ENCODE measurements at regions not wholly inside any gene's neighbourhood (a gene's known extent, or its start where the extent isn't known, plus 50 kb on each side); places are given as distances from the start of the nearest gene placed in this dataset.
A peak's percentile ranks its signal among the peaks of the same experiment; 100 is the strongest.

DNA sequence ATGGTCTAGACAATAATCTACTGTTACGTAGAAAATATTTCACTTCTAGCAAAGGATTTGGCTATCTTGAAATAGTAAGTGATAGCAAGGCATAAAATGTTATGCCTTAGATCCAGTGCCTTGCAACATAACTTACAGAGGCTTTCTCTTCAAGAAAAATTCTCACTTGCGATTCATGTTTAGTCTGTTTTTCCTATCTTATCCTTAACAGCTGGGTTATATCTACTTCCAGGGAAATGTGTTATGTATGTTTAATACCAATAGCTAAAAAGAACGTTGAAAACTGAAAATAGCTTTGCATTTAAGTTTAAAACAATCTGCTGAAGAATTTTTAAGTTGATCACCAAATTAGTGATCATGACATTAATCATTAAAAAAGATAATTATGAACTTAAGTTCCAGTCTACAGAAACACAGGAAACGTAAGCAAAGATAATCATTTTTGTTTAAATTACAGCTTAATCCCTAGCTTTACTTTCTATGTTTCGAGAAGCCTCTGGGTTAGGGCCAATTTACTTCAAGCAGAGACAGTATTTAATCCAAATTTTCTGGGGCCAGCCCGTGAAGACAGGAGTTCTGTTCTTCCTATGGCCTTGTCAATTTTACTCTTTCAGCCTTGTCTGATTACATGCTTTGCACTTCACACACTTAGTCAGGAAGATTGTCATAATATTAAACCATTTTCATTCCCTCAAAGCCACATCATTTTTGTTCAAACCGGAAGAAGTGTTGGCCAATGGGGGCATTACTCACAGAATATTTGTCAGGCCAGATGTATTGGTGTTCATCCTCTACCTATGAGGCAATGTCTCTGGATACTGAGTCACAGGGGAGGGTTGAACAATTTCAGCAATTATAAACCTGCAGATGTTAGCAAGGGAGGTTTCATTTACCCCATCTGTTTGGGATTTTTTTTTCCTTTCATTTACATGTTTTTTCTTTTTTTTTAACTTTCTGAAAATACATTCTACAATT is 1132.9 kb upstream of the ZEB2 start:
- peak; percentile 58 for DNase-seq

DNA sequence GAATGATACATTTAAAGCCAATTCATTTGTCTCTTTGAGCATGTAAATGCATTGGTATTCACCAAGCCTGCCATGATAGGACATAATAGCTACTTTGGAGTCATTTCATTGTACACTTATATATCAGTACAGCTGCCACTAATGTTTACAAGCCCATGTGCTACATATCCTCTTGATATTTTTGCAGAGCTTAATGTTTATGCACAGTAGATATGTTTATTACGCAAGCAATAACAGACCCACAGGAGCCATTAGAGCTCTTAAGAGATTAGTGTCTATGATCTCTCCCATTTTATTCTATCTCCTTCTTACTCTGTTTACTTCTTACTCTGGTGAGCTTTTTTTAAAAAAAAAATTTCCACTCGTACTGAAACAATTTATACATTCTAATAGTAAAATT is 1132.1 kb upstream of the ZEB2 start:
- DNase-seq: no peak

DNA sequence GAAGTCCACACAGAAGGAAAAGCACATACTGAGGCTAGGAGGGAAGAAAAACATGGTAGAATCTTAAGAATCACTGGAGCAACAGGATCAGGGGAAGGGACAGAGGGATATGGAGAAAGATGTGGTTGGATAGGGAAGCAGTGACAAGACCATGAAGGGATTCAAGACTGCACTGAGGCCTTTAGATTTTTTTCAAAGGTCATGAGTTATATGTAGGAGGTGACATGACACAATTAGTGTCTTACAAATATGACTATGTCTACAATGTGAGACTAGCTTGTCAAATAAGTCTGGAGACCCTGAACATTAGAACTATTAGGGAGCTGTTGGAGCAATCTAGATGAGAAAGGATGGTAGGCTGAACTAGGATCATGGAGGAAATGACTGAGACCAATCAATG is 1130.3 kb upstream of the ZEB2 start:
- DNase-seq: no peak

DNA sequence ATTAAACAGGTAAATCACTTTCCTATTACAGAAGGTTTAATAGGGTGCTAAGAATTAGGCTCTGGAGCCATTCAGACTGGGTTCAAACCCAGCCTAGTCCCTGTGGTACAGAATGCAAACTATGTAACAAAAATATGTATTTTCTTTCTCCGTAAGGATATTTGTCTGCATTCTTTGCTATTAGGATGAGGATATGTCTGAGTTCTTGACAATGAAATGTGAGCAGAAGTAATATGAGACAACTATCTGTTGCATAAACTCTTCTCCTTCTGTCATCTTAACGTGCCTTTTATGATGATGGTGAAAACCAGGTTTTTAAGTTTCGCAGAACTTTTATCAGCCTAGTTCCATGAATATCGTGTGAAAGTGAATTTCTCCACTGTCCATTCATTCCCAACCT is 1129.1 kb upstream of the ZEB2 start:
- no peak for DNase-seq

DNA sequence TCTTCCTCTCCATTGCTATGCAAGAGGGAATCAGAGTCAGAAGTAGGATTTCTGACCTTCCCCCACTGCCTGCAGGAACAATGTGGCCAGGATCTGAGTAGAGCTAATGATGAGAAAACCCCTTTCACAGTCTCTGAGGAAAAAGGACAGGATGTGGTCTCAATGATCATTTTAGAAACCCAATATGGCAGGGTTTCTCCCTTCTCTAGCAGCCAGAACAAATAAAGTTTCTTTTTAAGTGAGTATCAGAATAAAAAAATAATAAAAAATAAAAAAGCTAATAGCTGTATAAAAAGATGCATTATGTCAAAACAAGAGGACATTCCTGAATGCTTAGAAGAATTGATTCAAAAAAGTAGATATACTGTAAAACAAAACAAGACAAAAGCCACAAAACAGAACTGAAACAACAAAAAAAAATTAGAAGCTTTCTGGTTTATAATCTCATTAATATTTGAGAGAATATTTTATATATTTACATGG is 1124.9 kb upstream of the ZEB2 start:
- DNase-seq: no peak

DNA sequence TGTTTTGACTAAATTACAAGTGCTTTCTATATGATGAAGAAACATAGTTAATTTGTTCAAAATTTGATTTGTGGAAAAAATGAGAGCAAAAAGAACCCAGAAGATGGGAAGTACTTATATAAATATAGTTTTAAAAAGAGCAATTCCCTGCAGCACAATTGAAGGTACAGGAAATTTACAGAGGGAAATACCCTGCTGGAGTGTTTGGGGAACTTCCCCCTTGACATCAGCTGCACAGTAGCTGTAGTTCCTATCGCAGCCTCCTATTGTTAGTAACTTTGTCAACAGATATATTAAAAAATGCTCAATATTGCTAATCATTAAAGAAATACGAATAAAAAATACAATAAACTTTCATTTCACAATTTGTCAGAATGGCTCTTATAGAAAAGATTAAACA is 1118.8 kb upstream of the ZEB2 start:
- no peak for DNase-seq

DNA sequence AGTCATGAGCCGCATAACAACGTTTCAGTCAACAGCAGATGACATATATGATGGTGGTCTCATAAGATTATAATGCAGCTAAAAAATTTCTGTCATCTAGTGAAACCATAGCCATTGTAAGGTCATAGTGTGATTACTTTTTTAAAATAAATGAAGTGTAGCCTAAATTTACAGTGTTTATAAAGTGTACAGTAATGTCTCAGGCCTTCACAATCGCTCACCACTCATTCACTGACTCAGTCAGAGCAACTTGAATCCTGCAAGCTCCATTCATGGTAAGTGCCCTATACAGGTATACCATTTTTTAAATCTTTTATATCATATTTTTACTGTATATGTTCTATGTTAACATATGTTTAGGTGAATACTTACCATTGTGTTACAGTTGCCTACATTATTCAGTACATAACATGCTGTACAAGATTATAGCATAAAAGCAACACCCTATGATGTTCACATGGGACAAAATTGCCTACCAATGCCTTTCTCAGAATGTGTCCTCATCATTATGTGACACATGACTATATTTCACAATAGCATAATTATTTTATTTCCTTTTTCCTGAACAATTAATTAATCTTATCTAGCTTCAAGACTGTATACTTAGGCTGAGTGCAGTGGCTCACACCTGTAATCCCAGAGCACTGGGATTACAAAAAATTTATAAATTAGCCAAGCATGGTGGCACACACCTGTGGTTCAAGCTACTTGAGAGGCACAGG is 1115.9 kb upstream of the ZEB2 start:
- DNase-seq: no peak

DNA sequence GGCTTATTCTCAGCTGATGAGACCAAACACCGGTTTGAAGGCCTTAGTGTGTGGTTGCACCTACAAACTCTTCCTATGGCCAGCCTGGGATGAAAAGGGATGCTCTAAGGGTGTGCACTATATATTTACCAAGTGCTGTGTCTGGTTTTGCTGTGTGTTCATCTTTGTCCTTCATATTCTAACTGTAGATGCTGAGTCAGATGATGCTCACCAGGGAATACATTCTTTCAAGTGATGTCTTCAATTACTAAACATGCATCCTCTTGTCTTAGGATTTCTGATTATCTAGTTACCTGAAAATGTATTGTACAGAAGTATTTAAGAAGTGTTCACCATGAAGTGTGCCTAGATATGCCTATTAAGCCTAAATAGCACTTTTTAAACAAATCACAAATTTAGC is 1111.6 kb upstream of the ZEB2 start:
- DNase-seq: no peak

DNA sequence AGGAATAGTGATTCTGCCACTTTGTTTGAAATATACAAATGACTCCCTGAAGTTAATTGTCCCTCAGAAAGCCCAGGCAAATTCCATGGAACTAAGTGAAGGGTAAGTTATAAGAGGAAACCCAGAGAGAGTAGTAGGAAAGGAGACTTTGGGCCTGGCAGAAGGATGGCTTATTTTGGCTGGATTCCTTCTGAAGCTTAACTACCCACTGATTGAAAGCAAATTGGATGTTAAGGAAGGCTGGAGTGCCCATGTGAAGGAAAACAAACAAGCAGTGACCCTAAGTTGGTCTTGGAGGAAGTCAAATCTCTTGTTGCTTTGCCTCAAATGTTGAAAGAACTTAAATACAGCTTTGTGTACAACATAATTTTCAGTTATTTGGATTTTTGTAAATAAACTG is 1106.4 kb upstream of the ZEB2 start:
- DNase-seq: no peak

DNA sequence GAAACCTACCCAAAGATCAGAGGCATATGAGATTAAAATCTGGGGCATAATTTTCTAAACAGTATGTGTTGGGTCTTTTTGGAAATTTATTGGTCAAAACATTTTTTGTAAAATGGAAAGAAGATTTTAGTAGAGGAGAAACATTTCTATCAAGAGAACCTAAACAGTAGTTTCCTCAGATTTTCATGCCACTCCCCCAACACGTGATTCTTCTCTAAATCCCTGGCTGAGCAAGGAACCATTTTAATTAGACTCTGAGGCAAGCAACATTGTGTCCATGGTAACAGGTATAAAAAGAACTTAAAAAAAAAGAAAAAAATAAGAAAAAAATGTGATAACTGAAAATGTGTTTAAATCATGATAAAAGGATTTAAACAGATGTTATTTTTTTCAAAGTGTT is 1105.2 kb upstream of the ZEB2 start:
- DNase-seq: no peak

DNA sequence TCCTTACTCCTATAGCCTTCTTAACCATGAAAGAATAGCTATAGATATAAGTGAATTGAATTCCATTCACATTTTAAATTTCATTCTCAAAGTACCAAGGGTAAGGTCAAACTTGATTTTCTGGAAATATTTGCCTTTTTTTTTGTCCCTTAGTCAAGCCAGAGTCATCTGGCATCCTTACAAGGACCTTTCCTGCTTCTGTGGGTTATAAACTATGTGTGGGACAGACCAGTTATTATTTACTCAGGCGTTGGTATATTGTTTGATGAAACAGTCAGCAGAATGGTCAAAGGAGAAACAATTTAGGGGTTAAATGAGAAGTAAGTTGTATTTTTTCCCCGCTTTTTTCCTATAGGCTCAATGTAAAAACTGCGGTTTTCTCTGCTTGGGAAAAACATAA is 1103.2 kb upstream of the ZEB2 start:
- no peak for DNase-seq

DNA sequence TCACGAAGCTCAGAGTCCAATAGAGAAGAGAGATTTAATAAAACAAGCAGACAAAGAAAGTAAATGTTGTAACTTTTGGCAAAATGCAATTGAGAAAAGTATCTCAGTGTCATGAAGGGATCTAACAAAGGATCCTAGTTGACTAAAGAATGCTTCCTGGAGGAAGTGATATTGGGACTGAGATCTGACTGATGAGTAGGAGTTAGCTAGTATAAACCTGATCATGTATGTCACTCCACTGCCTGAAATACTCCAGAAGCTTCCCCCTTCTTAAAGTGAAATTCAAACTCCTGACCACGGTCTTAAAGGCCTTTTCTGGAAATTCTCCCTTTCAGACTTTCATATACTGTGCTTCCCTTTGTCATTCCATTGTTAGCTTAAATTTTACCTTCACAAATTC is 1102.4 kb upstream of the ZEB2 start:
- no peak for DNase-seq

DNA sequence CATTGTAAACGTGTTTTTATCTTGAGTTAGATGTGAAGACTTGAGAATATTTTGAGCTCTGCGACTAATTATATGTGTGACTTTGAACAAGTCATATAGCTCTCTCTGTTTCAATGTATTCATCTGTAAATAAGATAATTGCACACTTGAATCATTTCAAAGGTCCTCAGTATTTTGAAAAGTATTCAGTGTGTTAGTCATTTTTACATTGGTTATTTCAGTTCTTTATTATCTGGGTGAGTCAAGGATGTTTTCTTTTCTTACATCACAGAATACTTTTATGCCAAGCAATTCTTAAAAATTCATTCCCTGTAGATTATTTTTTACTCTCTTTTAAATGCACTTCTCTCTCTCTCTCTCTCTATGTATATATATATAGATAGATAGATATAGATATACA is 1098.0 kb upstream of the ZEB2 start:
- no peak for DNase-seq

DNA sequence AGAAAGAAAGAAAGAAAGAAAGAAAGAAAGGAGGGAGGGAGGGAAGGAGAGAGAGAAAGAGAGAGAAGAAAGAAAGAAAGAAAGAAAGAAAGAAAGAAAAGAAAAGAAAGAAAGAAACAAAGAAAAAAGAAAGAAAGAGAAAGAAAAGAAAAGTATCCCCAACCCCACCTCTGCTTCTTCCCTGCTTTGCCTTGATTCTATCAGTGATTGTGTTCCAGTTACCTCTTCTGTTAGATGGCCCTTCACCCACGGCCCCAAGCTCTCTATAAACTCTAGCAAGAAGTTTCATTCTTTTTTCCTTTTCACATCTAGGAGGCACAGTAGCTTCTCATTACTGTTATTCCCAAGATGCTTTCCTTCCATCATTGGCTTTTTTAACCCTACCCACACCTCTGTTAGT is 1097.5 kb upstream of the ZEB2 start:
- DNase-seq: no peak

DNA sequence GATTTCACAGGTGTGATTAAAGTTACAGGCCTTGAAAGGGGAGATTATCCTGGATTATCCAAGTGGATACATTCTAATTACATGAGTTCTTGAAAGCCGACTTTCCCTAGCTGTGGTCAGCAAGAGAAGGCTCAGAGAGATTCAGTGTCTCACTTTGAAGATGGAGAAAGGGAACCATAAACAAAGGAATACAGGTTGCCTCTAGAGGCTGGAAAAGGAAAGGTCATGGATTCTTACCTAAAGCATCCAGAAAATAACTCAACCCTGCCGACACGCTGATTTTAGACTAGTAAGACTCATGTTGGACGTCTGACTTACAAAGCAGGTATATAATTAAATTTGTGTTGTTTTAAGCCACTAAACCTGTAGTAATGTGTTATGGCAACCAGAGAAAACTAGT is 1095.7 kb upstream of the ZEB2 start:
- no peak for DNase-seq

DNA sequence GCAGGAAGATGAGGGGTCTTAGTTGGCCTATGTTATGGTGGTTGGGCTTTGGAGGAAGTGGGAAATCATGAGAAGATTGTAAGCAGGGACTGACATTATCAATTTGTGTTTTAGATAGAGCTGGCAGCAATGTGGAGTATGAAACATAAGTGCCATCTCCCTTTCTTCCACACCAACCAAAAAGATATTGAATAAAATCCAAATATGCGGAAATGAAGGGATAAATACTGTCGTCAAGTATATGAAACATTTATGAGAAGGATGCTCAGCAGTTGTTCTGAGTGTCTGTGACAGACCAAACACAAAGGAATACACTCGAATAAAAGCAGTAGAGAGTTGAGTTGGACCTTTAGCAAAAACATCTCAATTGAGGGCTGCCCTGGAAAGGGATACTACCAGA is 1090.0 kb upstream of the ZEB2 start:
- DNase-seq: no peak

DNA sequence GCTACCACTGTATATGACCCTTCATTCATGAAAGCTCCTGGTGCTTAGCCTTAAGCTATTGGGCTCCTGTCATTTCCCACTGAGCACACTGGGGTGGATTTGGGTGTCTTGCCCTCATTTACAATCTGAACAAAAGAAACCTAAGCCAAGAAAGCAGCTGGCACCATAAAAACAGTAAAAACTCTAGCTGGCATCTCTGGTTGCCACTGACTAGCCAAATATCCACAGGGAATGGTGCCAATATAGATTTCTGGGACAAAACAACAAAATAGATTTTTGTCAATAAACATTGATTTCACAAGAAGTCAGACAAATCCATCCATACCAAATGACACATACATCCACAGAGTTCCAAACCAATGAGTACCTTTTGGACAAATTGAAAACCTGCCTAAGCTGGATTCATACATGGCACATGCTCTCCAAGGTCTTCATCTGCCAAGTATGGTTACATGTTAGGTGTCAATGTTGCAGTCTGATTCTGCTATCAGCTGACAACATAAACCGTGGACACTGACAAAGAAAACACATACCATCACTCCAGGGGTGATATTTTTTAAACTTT is 1081.5 kb upstream of the ZEB2 start:
- DNase-seq: no peak

DNA sequence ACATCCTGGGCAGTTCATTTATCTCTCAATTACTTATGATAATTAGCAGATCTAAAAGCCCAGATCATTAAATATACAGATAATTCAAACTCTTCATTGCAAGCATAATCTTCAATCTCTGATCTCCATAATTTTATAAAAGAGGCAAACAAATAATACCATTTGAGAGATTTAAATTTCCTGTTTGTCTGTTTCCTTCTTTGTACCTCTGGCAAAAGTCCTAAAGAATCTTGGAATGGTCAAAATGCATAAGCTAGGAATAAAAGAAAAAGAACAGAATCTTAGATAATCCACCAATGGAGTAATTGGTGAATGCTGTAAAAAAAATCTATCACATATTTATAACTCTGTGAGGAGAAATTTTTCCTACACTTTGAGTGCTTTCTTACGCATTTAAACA is 1080.9 kb upstream of the ZEB2 start:
- DNase-seq: no peak

DNA sequence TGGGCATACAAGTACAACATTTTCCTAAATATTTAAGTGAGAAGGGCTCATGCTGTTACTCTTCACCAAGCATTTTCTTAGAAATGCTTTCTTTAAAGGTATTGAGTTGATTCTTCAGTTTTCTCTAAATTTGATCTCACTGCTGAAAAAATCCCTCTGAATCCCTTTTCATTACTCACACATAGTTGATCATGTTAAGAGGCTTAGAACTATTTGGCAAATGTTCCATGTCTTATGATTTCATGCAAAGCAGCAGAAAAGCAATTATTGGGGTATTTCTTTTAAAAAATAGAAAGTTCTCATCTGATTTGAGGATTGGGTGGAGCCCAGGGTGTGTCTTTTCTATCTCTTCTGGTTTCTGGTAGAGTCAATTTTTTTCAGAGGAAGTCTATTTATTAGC is 1079.8 kb upstream of the ZEB2 start:
- no peak for DNase-seq

DNA sequence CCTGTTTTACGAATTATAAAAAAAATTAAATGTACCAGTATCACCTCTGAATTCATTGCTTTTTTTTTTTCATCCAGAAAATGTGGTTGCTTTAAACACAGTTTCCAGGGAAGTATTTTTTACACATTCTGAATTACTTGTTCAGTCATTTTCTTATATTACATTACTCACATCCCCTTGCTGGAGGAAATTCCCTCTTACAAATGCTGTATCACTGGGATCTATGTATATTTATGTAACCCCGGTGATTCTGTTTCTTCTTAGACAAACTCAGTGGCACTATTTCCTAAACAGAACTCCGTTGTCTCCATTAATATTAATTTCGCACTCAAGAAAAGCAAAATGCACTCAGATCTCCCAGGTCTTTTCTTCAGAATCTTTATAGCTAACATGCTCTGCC is 1078.5 kb upstream of the ZEB2 start:
- no peak for DNase-seq

DNA sequence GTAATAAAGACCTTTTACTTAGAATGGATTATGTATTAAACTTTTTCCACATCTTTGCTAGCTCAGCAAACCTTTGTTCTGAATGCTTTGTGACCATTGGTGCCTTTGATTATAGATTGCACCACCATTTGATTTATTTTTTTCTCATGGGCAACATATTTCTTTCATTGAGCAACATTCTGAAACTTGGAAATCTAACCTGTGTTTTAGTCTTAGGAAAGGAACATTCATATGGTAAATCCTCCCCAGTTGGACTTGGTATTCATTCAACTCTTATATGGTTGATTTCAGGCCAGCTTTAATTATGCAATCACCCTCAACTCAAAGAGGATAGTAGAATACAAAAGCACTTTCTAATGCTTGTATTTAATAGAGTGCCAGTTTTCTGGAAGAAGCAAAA is 1077.9 kb upstream of the ZEB2 start:
- DNase-seq: peak; percentile 19

DNA sequence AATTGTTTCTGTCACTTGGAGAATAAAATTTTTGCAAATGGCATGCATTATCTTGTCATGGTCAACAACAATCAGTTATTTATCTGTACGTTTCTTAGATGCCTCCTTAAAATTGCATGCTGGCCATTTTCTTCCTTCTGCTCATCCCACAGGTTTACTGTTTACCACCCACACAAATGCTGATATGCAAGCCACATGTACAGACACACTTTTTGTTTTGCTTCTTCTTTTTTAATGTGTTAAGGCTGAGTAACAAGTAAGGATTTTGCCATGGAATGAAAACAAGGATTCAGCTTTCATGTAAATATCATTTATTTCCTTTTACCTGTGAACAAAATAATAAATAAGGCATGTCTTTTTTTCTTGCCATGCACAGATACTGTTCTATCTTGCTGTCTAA is 1077.1 kb upstream of the ZEB2 start:
- DNase-seq: no peak

DNA sequence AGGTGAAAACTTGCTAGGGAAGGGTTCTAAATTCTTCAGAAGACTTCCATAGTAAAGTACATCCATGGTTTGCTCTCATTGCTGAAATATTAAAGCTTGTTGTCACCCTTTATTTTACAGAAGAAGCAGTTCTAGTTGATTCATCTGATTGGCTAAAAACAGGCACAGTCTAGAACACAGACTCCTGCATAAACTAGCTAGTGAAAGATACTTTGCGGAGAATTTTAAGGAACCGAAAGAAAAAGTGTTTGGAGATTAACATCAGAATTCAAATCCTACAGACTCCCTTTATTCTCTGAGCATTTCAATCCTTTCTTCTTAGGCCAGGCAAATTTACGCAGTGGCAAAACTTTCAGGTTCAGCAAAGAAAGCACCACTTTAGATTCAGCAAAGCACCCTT is 1076.5 kb upstream of the ZEB2 start:
- no peak for DNase-seq

DNA sequence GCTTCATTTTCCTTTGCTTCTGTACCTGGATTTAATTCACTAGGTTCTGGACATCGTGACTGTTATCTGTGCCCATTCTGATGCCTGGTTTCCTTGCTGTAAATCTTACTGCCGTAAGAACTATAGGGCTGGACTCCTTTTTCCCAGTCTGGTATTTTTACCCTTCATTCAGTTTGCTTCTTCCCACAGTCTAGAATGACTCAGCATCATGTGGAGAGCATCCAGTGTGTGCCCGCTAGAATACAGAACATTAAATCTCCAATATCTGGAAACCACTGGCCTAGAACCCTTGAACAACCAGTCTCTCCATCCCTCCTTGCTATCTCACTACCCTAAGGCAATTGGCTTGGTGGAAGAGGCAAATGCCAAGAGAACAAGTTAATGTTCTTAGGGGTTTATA is 1075.4 kb upstream of the ZEB2 start:
- DNase-seq: no peak
